ENCODE measurements at regions not wholly inside any gene's neighbourhood (a gene's known extent, or its start where the extent isn't known, plus 50 kb on each side); places are given as distances from the start of the nearest gene placed in this dataset.

GRCh38 chr2:57105694-57106093, 921.9 kb downstream of the CCDC85A start:
- intact Hi-C loops (cut with micrococcal nuclease; ENCODE audit: unreplicated experiment), result no loop called here
- DNase-seq (ENCODE audit: low spot score) (no peak), FAIRE-seq (no peak), ATAC-seq (no peak)
- BruUV-seq (replicated peaks), result no TSS peak
- WGBS (ENCODE audit: low lambda C conversion rate), result 8% methylated on average over 4 of the region's 4 CpGs
- TF ChIP-seq ZNF460 (CRISPR knock-in tag; IDR thresholded peaks at IDR 0.05; ENCODE audit: borderline replicate concordance) (no peak), IKZF4 (CRISPR knock-in tag; IDR thresholded peaks at IDR 0.05; ENCODE audit: borderline replicate concordance, low read depth, not compliant biosample characterization) (no peak), KDM2A (CRISPR knock-in tag; IDR thresholded peaks at IDR 0.05; ENCODE audit: borderline replicate concordance, low read depth) (no peak), ZFAT (CRISPR knock-in tag; conservative IDR thresholded peaks at IDR 0.05) (no peak), CCAR2 (optimal IDR thresholded peaks at IDR 0.05; ENCODE audit: low read depth, low read length) (no peak)
- Histone ChIP-seq H3K36me3 (replicated peaks in 1 of 2; ENCODE audit: control insufficient read depth in 1 of 2, insufficient read depth in 2 of 2, low read length in 2 of 2) (no peaks in the 10 kb centered on the region), H4K20me1 (ENCODE audit: insufficient read depth, low read length) (no peaks in the 10 kb centered on the region), H3K27me3 (ENCODE audit: control insufficient read depth in 1 of 2, insufficient read depth in 2 of 2, low read length in 2 of 2) (no peaks in the 10 kb centered on the region), H3K4me3 (replicated peaks in 1 of 3; ENCODE audit: insufficient read depth in 1 of 3, low read depth in 2 of 3, low read length in 3 of 3) (no peak overlapping the region), H3K9me3 (ENCODE audit: low read length) (peaks cover 86% of the 10 kb centered on the region), H2AFZ (ENCODE audit: low read length) (no peak overlapping the region), H3K27ac (ENCODE audit: extremely low read length, insufficient read depth, low read length) (no peak overlapping the region), H3K4me2 (ENCODE audit: low read depth, low read length) (no peak overlapping the region), H3K4me1 (ENCODE audit: insufficient read depth, low read length) (no peaks in the 10 kb centered on the region), H3K9ac (ENCODE audit: insufficient read depth, low read depth, low read length) (no peak overlapping the region), H3K79me2 (ENCODE audit: insufficient read depth, low read length) (no peaks in the 10 kb centered on the region)
- ChIA-PET POLR2A (no interaction called here), CTCF (ENCODE audit: low intra/inter-chr PET ratio, low total read pairs) (no interaction called here)
- in situ Hi-C loops (cut with HindIII; ENCODE audit: extremely low pct_ligation_motif_present, low pct_unique_long_range_greater_than_20kb), result no loop called here

GRCh38 chr2:57107353-57107752, 923.6 kb downstream of the CCDC85A start:
- H3K27ac ChIP-seq (ENCODE audit: extremely low read length, insufficient read depth, low read length), result no peak overlapping the region
- WGBS (ENCODE audit: low lambda C conversion rate), result 1% methylated on average over 2 of the region's 2 CpGs
- CTCF ChIA-PET (ENCODE audit: low intra/inter-chr PET ratio, low total read pairs), result no interaction called here
- no peak overlapping the region for H3K4me2 ChIP-seq (ENCODE audit: low read depth, low read length)
- no peak for FAIRE-seq
- H2AFZ ChIP-seq (ENCODE audit: low read length), result no peak overlapping the region
- no peaks in the 10 kb centered on the region for H3K27me3 ChIP-seq (ENCODE audit: control insufficient read depth in 1 of 2, insufficient read depth in 2 of 2, low read length in 2 of 2)
- DNase-seq (ENCODE audit: low spot score), result no peak
- in situ Hi-C loops (cut with HindIII; ENCODE audit: extremely low pct_ligation_motif_present, low pct_unique_long_range_greater_than_20kb) (no loop called here), intact Hi-C loops (cut with micrococcal nuclease; ENCODE audit: unreplicated experiment) (no loop called here)
- no peak for ATAC-seq
- H3K9ac ChIP-seq (ENCODE audit: insufficient read depth, low read depth, low read length), result no peak overlapping the region
- H3K36me3 ChIP-seq (replicated peaks in 1 of 2; ENCODE audit: control insufficient read depth in 1 of 2, insufficient read depth in 2 of 2, low read length in 2 of 2), result no peaks in the 10 kb centered on the region
- peaks cover 78% of the 10 kb centered on the region for H3K9me3 ChIP-seq (ENCODE audit: low read length)
- H3K4me3 ChIP-seq (replicated peaks in 1 of 3; ENCODE audit: insufficient read depth in 1 of 3, low read depth in 2 of 3, low read length in 3 of 3), result no peak overlapping the region
- no peaks in the 10 kb centered on the region for H3K4me1 ChIP-seq (ENCODE audit: insufficient read depth, low read length)
- H3K79me2 ChIP-seq (ENCODE audit: insufficient read depth, low read length), result no peaks in the 10 kb centered on the region
- no peaks in the 10 kb centered on the region for H4K20me1 ChIP-seq (ENCODE audit: insufficient read depth, low read length)
- no TSS peak for BruUV-seq (replicated peaks)
- POLR2A ChIA-PET, result no interaction called here
- TF ChIP-seq SP2 (CRISPR knock-in tag; IDR thresholded peaks at IDR 0.05) (no peak), MEF2D (CRISPR knock-in tag; IDR thresholded peaks at IDR 0.05) (no peak), ZNF839 (CRISPR knock-in tag; IDR thresholded peaks at IDR 0.05; ENCODE audit: borderline replicate concordance) (no peak), NR1H2 (CRISPR knock-in tag; IDR thresholded peaks at IDR 0.05; ENCODE audit: borderline replicate concordance, low read depth) (no peak), CENPX (CRISPR knock-in tag; IDR thresholded peaks at IDR 0.05) (no peak), RCOR2 (CRISPR knock-in tag; IDR thresholded peaks at IDR 0.05) (no peak), ZNF678 (CRISPR knock-in tag; IDR thresholded peaks at IDR 0.05) (no peak), ZSCAN31 (CRISPR knock-in tag; IDR thresholded peaks at IDR 0.05; ENCODE audit: low read depth) (no peak), TAF15 (IDR thresholded peaks at IDR 0.05; ENCODE audit: low read depth, low read length, poor library complexity, severe bottlenecking) (no peak), LCORL (IDR thresholded peaks at IDR 0.05) (no peak), LCORL (CRISPR knock-in tag; IDR thresholded peaks at IDR 0.05) (no peak), PCBP2 (optimal IDR thresholded peaks at IDR 0.05; ENCODE audit: low read depth, low read length, poor library complexity, severe bottlenecking) (no peak)
- TF ChIP-seq, protein P1, sequence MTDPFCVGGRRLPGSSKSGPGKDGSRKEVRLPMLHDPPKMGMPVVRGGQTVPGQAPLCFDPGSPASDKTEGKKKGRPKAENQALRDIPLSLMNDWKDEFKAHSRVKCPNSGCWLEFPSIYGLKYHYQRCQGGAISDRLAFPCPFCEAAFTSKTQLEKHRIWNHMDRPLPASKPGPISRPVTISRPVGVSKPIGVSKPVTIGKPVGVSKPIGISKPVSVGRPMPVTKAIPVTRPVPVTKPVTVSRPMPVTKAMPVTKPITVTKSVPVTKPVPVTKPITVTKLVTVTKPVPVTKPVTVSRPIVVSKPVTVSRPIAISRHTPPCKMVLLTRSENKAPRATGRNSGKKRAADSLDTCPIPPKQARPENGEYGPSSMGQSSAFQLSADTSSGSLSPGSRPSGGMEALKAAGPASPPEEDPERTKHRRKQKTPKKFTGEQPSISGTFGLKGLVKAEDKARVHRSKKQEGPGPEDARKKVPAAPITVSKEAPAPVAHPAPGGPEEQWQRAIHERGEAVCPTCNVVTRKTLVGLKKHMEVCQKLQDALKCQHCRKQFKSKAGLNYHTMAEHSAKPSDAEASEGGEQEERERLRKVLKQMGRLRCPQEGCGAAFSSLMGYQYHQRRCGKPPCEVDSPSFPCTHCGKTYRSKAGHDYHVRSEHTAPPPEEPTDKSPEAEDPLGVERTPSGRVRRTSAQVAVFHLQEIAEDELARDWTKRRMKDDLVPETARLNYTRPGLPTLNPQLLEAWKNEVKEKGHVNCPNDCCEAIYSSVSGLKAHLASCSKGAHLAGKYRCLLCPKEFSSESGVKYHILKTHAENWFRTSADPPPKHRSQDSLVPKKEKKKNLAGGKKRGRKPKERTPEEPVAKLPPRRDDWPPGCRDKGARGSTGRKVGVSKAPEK (CRISPR knock-in tag; IDR thresholded peaks at IDR 0.05; ENCODE audit: borderline replicate concordance), result no peak
